ENCODE measurements at regions not wholly inside any gene's neighbourhood (a gene's known extent, or its start where the extent isn't known, plus 50 kb on each side); places are given as distances from the start of the nearest gene placed in this dataset.

DNA sequence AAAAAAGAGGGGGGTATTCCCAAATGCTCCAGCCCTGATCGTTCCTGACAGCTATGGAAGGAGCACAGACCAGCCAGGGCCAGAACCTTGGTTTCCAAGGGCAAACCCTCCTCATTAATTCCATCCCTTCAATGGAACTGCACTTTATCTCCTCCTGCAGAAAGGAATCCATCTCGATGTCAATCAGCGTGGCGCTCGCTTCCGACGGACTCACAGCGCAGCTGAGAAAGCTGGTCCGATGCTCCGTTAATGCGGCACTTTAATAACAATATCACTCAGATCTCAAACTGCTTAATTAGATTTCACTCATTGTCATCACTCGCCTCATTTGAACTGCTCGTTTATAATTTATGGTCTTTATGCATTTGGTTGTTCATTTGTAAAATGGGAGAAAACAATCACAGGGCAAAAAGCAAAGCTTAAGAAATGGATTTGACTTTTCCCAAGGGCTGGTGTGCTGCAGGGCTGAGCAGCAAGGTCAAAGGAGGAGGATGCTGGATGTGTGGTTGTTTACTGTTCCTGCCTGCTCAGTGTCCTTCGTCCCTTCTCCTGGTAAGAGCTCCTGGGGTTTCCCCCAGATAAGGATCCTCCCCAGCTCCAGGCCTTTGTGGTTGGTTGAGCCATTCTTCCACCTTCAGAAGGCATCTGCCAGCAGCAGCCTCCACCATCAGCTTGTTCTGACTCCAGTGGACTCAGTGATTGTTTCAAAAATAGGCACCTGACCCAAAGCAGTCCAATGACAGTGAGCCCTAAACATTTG, 152.7 kb downstream of the ANKRD60 start:
- no peak for TF ChIP-seq EZH2 (IDR thresholded peaks at IDR 0.05; ENCODE audit: low read depth, low read length, severe bottlenecking)
- no peak for TF ChIP-seq RAD21 (IDR thresholded peaks at IDR 0.05 in 1 of 2, conservative IDR thresholded peaks at IDR 0.05 in 1 of 2; ENCODE audit: low read depth in 2 of 2, low read length in 2 of 2)
- no peak for TF ChIP-seq BRCA1 (IDR thresholded peaks at IDR 0.05; ENCODE audit: low read depth, low read length)
- TF ChIP-seq, protein P1, sequence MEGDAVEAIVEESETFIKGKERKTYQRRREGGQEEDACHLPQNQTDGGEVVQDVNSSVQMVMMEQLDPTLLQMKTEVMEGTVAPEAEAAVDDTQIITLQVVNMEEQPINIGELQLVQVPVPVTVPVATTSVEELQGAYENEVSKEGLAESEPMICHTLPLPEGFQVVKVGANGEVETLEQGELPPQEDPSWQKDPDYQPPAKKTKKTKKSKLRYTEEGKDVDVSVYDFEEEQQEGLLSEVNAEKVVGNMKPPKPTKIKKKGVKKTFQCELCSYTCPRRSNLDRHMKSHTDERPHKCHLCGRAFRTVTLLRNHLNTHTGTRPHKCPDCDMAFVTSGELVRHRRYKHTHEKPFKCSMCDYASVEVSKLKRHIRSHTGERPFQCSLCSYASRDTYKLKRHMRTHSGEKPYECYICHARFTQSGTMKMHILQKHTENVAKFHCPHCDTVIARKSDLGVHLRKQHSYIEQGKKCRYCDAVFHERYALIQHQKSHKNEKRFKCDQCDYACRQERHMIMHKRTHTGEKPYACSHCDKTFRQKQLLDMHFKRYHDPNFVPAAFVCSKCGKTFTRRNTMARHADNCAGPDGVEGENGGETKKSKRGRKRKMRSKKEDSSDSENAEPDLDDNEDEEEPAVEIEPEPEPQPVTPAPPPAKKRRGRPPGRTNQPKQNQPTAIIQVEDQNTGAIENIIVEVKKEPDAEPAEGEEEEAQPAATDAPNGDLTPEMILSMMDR (IDR thresholded peaks at IDR 0.05; ENCODE audit: control extremely low read depth in 1 of 3, insufficient read depth in 1 of 3, low read depth in 1 of 3, low read length in 3 of 3) = no peak
- TF ChIP-seq GABPA (IDR thresholded peaks at IDR 0.05; ENCODE audit: borderline replicate concordance, insufficient read depth, low read length) = no peak
- TF ChIP-seq PHF8 (conservative IDR thresholded peaks at IDR 0.05; ENCODE audit: low read depth, low read length) = no peak
- TF ChIP-seq MAFK (IDR thresholded peaks at IDR 0.05; ENCODE audit: low read depth, low read length) = no peak
- TF ChIP-seq CBX5 (IDR thresholded peaks at IDR 0.05; ENCODE audit: low read depth, low read length) = no peak
- TF ChIP-seq TAF1 (IDR thresholded peaks at IDR 0.05; ENCODE audit: low read depth, low read length) = no peak
- TF ChIP-seq NANOG (IDR thresholded peaks at IDR 0.05; ENCODE audit: insufficient read depth, low read depth, low read length, poor library complexity, severe bottlenecking) = no peak
- no peak for TF ChIP-seq TEAD4 (IDR thresholded peaks at IDR 0.05; ENCODE audit: low read depth, low read length)
- TF ChIP-seq POLR2AphosphoS5 (IDR thresholded peaks at IDR 0.05; ENCODE audit: low read depth, low read length) = no peak
- no peak for TF ChIP-seq BACH1 (IDR thresholded peaks at IDR 0.05; ENCODE audit: low read length)
- TF ChIP-seq POU5F1 (IDR thresholded peaks at IDR 0.05; ENCODE audit: low read depth, low read length) = no peak

Measured in H1 (cell line).